ENCODE measurements at regions not wholly inside any gene's neighbourhood (a gene's known extent, or its start where the extent isn't known, plus 50 kb on each side); places are given as distances from the start of the nearest gene placed in this dataset.

DNA sequence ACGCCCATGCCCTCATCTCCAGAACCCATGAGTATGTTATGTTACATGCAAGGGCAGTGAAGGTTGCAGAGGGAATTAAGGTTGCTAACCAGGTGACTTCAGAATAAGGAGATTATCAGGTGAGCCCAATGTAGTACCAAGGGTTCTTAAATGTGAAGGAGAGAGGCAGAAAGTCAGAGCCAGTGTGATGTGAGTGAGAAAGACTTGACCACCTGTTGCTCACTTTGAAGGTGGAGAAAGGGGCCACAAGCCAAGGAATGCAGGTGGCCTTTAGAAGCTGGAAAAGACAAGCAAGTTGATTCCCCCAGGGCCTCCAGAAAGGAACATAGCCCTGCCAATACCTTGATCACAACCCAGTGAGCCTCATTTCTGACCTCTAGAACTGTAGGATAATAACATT lies 84.7 kb upstream of the CLDN14 start:
- no peak overlapping the region for H3K4me3 ChIP-seq (ENCODE audit: low read length)
- H3K36me3 ChIP-seq (ENCODE audit: insufficient read depth, low read length): no peaks in the 10 kb centered on the region
- H3K27me3 ChIP-seq (ENCODE audit: insufficient read depth, low read length): peaks cover 8% of the 10 kb centered on the region
- H3K4me1 ChIP-seq (ENCODE audit: insufficient read depth, low read length): no peaks in the 10 kb centered on the region
- H3K9me3 ChIP-seq (ENCODE audit: low read length): no peaks in the 10 kb centered on the region
- no peak overlapping the region for H2AFZ ChIP-seq (ENCODE audit: low read depth, low read length)

DNA sequence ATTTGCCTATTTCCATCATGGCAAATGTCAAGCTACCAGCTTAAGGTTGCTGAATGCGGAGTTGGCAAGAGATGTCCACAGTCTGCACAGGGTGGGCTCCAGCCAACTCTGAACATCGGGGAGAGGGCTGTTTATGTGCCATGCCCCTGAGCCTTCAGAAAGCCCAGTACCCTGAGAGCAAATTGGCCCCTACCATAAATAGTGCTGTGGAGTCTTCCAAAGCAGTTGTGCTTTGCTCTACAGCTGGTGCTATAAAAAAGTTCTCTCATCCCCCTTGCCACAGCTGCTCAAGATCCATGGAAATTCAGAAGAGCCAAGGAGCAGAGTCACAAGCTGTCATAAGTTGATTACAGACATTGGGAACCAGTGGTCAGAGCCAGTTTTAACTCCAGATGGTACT lies 85.6 kb upstream of the CLDN14 start:
- Histone ChIP-seq H3K4me3 (ENCODE audit: low read length) (no peak overlapping the region), H2AFZ (ENCODE audit: low read depth, low read length) (no peak overlapping the region), H3K27me3 (ENCODE audit: insufficient read depth, low read length) (peaks cover 8% of the 10 kb centered on the region), H3K36me3 (ENCODE audit: insufficient read depth, low read length) (no peaks in the 10 kb centered on the region), H3K9me3 (ENCODE audit: low read length) (no peaks in the 10 kb centered on the region), H3K4me1 (ENCODE audit: insufficient read depth, low read length) (no peaks in the 10 kb centered on the region)

DNA sequence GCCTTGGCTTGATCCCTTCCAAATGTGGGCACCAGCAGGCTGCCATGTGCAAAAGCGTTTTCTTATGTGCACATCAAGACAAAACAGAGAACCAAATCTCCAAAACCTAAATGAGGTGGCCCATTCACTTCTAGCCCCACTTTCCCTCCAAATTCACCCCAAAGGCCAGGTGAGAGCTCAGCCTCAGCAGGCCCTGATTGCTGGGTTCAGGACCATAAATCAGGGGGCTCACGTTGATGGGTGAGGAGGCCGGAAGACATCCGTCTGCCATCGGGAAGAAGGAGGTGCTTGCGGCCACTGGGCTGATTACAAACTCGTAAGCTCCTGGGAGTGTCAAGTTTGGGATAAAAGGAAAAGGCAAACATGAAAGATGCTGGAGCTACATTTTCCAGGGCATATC lies 86.7 kb upstream of the CLDN14 start:
- Histone ChIP-seq H3K4me3 (ENCODE audit: low read length) (no peak overlapping the region), H3K9me3 (ENCODE audit: low read length) (no peaks in the 10 kb centered on the region), H2AFZ (ENCODE audit: low read depth, low read length) (no peak overlapping the region), H3K27me3 (ENCODE audit: insufficient read depth, low read length) (peaks cover 8% of the 10 kb centered on the region), H3K4me1 (ENCODE audit: insufficient read depth, low read length) (no peaks in the 10 kb centered on the region), H3K36me3 (ENCODE audit: insufficient read depth, low read length) (no peaks in the 10 kb centered on the region)

DNA sequence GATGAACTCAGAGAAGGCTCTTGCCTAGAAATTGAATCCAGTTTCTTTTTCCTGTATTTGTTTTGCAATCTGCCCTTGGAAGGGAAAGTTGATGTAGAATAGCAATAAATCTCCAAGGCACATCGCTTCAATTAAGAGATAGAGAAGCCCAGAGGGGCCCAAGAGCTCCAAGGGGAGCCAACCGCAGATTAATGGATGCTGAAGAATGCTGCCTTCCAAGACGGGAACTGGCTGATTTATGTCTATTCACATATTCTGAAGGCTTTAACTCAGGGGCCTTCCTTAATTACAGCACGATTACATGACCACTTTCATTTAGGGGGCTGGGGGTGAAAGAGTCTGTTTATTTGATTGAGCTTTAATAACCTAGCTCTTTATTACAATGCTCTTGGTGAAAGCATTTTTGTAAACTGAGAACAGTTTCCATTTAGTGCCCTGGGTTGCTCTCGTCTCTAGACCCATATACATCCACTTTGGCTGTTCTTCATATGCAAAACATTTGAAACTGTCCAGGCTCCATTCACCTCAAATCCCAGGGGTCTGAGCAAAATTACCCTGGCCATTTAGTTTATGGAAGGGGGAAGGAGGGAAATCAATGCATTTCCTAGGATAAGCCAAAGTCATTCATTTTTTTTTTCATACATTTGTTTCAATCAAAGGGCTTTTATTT lies 87.4 kb upstream of the CLDN14 start:
- H3K4me1 ChIP-seq (ENCODE audit: insufficient read depth, low read length): no peaks in the 10 kb centered on the region
- peaks cover 8% of the 10 kb centered on the region for H3K27me3 ChIP-seq (ENCODE audit: insufficient read depth, low read length)
- H2AFZ ChIP-seq (ENCODE audit: low read depth, low read length): no peak overlapping the region
- H3K36me3 ChIP-seq (ENCODE audit: insufficient read depth, low read length): no peaks in the 10 kb centered on the region
- no peaks in the 10 kb centered on the region for H3K9me3 ChIP-seq (ENCODE audit: low read length)
- no peak overlapping the region for H3K4me3 ChIP-seq (ENCODE audit: low read length)

DNA sequence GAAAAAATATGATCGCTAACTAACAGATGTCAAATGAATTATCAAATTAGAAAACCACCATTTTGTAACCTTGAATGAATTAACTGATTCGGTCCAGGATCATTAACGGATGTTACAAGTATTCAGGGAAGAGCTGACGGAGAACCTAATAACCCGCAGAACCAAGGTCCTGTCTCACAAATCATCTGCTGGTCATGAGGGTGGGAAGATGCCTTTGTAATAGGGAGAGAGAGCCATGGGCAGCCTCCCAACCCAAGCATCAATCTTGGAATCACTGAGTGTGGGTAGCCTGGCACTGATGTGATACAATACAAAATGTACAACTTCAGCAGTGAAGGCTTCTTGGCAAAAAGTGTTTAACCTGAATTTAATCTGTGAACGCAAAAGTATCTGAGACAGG lies 89.6 kb upstream of the CLDN14 start:
- Histone ChIP-seq H3K9me3 (ENCODE audit: low read length) (no peaks in the 10 kb centered on the region), H3K36me3 (ENCODE audit: insufficient read depth, low read length) (no peaks in the 10 kb centered on the region), H3K27me3 (ENCODE audit: insufficient read depth, low read length) (peaks cover 8% of the 10 kb centered on the region), H3K4me1 (ENCODE audit: insufficient read depth, low read length) (no peaks in the 10 kb centered on the region), H2AFZ (ENCODE audit: low read depth, low read length) (no peak overlapping the region), H3K4me3 (ENCODE audit: low read length) (no peak overlapping the region)

DNA sequence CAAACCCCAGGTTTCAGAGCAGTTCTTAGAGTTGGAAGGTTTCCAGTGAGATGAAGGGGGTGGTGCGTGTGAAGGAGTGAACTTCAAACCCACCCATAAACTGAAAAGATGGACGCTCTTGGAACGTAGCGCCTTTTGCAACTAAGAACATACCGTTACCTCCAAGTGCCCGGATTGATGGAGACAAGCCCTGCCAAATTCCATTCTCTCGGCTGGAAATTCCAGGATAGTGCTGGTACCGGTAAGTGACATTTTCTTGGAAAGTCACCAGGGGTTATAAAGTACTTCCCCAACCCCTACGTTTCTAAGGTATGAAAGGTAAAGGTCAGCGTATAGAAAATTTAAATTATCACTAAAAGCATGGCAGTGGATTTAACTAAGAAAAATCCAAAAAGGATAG lies 91.6 kb upstream of the CLDN14 start:
- H3K9me3 ChIP-seq (ENCODE audit: low read length): no peaks in the 10 kb centered on the region
- H3K36me3 ChIP-seq (ENCODE audit: insufficient read depth, low read length): no peaks in the 10 kb centered on the region
- peaks cover 6% of the 10 kb centered on the region for H3K27me3 ChIP-seq (ENCODE audit: insufficient read depth, low read length)
- H3K4me3 ChIP-seq (ENCODE audit: low read length): no peak overlapping the region
- no peaks in the 10 kb centered on the region for H3K4me1 ChIP-seq (ENCODE audit: insufficient read depth, low read length)
- no peak overlapping the region for H2AFZ ChIP-seq (ENCODE audit: low read depth, low read length)

DNA sequence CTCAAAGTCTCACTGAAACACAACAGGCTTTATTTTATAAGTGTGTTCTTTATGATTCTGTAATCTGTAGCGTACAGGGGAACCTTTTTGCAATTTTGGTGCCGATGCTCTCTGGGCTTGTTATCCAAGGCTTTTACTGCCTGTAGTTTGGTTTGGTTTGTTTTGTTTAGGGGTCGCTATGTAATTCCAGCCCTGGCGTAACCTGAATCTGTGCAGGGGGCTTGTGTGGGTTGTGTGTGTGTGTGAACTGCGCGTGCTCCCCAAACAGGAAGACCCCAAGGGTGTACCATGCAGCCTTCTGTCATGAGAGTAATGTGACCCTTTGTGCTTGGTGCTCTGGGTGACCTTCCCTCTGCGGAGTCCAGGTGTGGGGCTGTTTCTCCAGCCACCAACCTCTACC lies 92.1 kb upstream of the CLDN14 start:
- H3K4me1 ChIP-seq (ENCODE audit: insufficient read depth, low read length): no peaks in the 10 kb centered on the region
- no peak overlapping the region for H2AFZ ChIP-seq (ENCODE audit: low read depth, low read length)
- no peaks in the 10 kb centered on the region for H3K36me3 ChIP-seq (ENCODE audit: insufficient read depth, low read length)
- peaks cover 3% of the 10 kb centered on the region for H3K27me3 ChIP-seq (ENCODE audit: insufficient read depth, low read length)
- H3K9me3 ChIP-seq (ENCODE audit: low read length): no peaks in the 10 kb centered on the region
- no peak overlapping the region for H3K4me3 ChIP-seq (ENCODE audit: low read length)

DNA sequence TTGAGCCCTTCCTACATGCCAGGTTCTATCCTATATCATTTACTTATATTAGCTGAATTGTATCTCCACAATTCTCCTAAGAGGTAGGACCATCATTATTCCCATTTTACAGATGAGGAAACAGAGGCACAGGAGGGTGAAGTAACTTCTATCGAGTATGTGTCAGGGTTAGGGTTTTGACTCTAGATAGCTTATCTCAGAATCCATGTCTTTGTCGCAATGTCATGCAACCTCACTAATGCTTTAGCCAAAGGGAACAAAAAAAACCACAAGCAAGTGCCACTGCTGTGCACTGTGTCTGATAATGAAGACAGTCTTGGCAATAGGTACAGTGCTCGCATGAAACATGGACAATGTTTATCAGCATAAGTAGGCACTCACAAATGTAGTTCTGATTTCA lies 95.4 kb upstream of the CLDN14 start:
- H3K27me3 ChIP-seq (ENCODE audit: insufficient read depth, low read length): peaks cover 2% of the 10 kb centered on the region

DNA sequence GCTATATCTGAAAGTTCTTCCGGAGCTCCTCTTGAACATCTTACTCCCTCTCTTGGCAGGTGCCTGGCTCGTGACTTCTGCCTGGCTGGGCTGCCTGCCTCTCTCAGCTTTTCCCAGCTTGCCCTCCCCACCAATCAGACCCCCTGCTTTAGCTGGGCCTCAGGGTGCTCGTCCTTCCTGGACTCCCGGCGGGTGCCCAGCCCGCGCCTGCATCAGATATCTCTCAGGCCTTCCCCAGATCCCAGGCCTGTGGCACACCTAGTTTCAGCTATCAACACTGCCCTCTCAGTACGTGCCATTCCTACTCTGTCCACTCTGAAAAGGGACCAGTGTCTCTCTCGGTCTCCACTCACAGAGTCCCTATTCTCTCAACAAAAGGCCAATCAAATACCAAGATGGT lies 96.5 kb upstream of the CLDN14 start:
- Histone ChIP-seq H2AFZ (ENCODE audit: low read depth, low read length) (no peak overlapping the region), H3K4me1 (ENCODE audit: insufficient read depth, low read length) (no peaks in the 10 kb centered on the region), H3K36me3 (ENCODE audit: insufficient read depth, low read length) (no peaks in the 10 kb centered on the region), H3K27me3 (ENCODE audit: insufficient read depth, low read length) (peaks cover 2% of the 10 kb centered on the region), H3K9me3 (ENCODE audit: low read length) (no peaks in the 10 kb centered on the region), H3K4me3 (ENCODE audit: low read length) (no peak overlapping the region)

More for the DNA sequence above, 95.4 kb upstream of the CLDN14 start:
- no peak overlapping the region for H3K4me3 ChIP-seq (ENCODE audit: low read length)
- no peaks in the 10 kb centered on the region for H3K36me3 ChIP-seq (ENCODE audit: insufficient read depth, low read length)
- H3K9me3 ChIP-seq (ENCODE audit: low read length): no peaks in the 10 kb centered on the region
- no peak overlapping the region for H2AFZ ChIP-seq (ENCODE audit: low read depth, low read length)
- H3K4me1 ChIP-seq (ENCODE audit: insufficient read depth, low read length): no peaks in the 10 kb centered on the region

DNA sequence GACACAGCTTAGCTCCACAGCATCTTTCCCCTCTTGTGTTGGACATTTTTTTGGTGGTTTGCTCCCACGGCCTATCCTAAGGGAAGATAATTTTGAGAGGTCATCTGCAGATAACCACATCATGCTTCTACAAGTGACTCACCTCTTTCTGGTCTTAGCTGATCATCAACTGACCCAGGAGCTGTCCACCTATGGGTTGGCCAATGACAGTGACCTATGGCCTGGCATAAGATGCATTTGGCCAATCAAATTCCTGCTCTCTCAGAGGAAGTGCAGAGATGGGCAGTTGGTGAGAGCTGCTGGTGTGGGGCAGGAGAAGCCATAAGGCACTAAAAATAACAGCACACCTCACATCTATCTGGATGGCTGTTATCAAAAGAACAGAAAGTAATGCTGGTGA lies 100.0 kb upstream of the CLDN14 start:
- H3K27me3 ChIP-seq (ENCODE audit: insufficient read depth, low read length): peaks cover 2% of the 10 kb centered on the region
- no peak overlapping the region for H2AFZ ChIP-seq (ENCODE audit: low read depth, low read length)
- no peaks in the 10 kb centered on the region for H3K4me1 ChIP-seq (ENCODE audit: insufficient read depth, low read length)
- H3K9me3 ChIP-seq (ENCODE audit: low read length): no peaks in the 10 kb centered on the region
- no peak overlapping the region for H3K4me3 ChIP-seq (ENCODE audit: low read length)
- no peaks in the 10 kb centered on the region for H3K36me3 ChIP-seq (ENCODE audit: insufficient read depth, low read length)

DNA sequence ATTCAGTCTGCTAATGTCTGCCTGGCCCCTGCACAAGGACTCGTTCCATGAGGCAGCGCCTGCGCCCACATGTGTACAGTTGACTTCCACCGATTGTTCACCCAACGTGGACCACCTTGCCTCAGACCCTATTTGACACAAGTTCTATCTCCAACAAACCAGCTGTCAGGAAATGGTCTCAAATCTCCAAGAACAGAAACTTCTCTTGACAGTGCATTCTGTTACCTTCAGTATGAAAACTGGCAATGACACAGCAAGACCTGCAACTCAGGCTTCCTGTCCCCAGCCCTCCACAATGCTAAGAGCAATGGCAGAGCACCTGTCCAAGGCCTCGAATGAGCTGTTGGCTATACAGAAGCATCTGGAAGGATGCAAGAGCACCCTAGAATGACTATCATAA lies 102.3 kb upstream of the CLDN14 start:
- Histone ChIP-seq H3K4me3 (ENCODE audit: low read length) (no peak overlapping the region), H3K36me3 (ENCODE audit: insufficient read depth, low read length) (no peaks in the 10 kb centered on the region), H3K9me3 (ENCODE audit: low read length) (no peaks in the 10 kb centered on the region), H2AFZ (ENCODE audit: low read depth, low read length) (no peak overlapping the region), H3K27me3 (ENCODE audit: insufficient read depth, low read length) (peaks cover 2% of the 10 kb centered on the region), H3K4me1 (ENCODE audit: insufficient read depth, low read length) (no peaks in the 10 kb centered on the region)

DNA sequence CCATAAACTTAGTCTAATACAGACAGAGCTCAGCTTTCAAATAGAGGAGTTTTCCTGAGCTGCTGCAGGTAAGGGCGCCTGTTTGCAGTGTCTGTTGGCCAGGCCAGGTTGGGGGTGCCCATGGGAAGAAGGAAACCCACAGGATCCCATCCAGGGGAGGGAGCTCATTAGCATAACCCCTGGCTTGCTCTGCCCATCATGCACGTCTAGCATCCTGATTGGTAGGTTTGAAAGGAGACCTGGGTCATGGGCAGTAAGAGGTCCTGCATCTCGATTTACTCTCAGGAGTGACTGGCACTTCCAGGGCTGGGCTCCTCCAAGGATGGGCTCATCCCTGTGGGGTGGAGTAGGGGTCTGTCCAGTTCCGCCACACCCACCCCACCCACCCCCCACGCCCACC lies 103.7 kb upstream of the CLDN14 start:
- H3K9me3 ChIP-seq (ENCODE audit: low read length): no peaks in the 10 kb centered on the region
- peaks cover 5% of the 10 kb centered on the region for H3K27me3 ChIP-seq (ENCODE audit: insufficient read depth, low read length)
- H3K4me1 ChIP-seq (ENCODE audit: insufficient read depth, low read length): no peaks in the 10 kb centered on the region
- no peaks in the 10 kb centered on the region for H3K36me3 ChIP-seq (ENCODE audit: insufficient read depth, low read length)
- H3K4me3 ChIP-seq (ENCODE audit: low read length): no peak overlapping the region
- H2AFZ ChIP-seq (ENCODE audit: low read depth, low read length): no peak overlapping the region

DNA sequence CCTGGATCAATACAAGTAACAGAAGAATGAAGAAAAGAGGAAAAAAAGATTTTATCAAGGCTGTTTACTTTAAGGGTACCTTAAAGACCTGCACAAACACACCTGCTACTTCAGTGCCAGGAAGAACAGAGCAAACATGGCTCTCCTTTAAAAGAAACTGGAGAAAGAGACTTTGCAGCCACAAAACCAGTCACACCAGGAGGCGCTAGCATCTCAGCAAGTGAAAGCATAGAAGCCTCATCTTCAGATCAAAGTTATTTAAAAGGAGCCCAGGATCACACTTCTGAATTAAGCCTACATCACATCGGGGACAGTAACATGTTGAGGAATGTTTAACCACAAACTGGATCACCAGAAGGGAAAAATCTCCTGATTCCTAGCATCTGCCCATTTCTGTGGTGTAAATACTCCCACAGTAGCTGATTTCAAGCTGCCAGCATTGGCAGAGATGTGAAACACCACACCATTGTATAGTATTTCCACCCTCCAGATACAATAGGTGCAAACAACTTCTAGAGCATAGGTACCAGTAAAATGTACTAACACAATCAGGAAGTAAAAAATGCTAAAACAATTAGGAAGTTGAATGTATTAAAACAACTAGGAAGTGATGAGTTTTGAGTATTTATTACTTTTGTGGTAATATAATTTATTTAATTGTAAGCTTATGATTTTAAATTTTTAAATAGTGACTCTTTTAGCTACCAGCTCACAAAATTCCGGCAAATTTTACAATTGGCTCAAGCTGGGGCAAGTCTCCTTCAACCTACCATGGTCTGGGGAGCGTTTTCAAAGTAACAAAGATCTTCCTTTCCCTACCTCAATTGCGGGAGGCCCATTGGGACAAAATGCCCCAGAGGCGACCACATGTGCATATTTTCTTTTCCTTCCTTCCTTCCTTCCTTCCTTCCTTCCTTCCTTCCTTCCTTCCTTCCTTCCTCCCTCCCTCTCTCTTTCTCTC lies 105.3 kb upstream of the CLDN14 start:
- H3K27me3 ChIP-seq (ENCODE audit: insufficient read depth, low read length): peaks cover 5% of the 10 kb centered on the region

More for the DNA sequence above, 105.3 kb upstream of the CLDN14 start:
- H3K4me3 ChIP-seq (ENCODE audit: low read length): no peak overlapping the region
- H3K36me3 ChIP-seq (ENCODE audit: insufficient read depth, low read length): no peaks in the 10 kb centered on the region
- H3K9me3 ChIP-seq (ENCODE audit: low read length): no peaks in the 10 kb centered on the region
- no peak overlapping the region for H2AFZ ChIP-seq (ENCODE audit: low read depth, low read length)
- no peaks in the 10 kb centered on the region for H3K4me1 ChIP-seq (ENCODE audit: insufficient read depth, low read length)

All from neuron (in vitro differentiated cells).